ENCODE measurements at regions not wholly inside any gene's neighbourhood (a gene's known extent, or its start where the extent isn't known, plus 50 kb on each side); places are given as distances from the start of the nearest gene placed in this dataset.

GRCh38 chr4:112861691-112862674 is 187.5 kb upstream of the ANK2 start:
- TF ChIP-seq EP300 (IDR thresholded peaks at IDR 0.05; ENCODE audit: borderline replicate concordance), result no peak
- TF ChIP-seq EGR1 (IDR thresholded peaks at IDR 0.05), result no peak
- no peak for TF ChIP-seq NFIC (IDR thresholded peaks at IDR 0.05)
- no peak for TF ChIP-seq CEBPB (IDR thresholded peaks at IDR 0.05)
- TF ChIP-seq FOXM1 (IDR thresholded peaks at IDR 0.05; ENCODE audit: borderline replicate concordance, low read depth), result no peak
- TF ChIP-seq MAX (IDR thresholded peaks at IDR 0.05), result no peak
- TF ChIP-seq YY1 (IDR thresholded peaks at IDR 0.05; ENCODE audit: low read depth), result no peak
- TF ChIP-seq RAD21 (IDR thresholded peaks at IDR 0.05; ENCODE audit: low read depth), result no peak
- TF ChIP-seq REST (IDR thresholded peaks at IDR 0.05; ENCODE audit: low read depth), result no peak
- no peak for TF ChIP-seq TAF1 (IDR thresholded peaks at IDR 0.05; ENCODE audit: low read depth)
- no peak for TF ChIP-seq TEAD4 (IDR thresholded peaks at IDR 0.05)

Data from Ishikawa (cell line).